Duodenal mucosa (tissue), 2 donors: ENCODE measurements at regions not wholly inside any gene's neighbourhood (a gene's known extent, or its start where the extent isn't known, plus 50 kb on each side); places are given as distances from the start of the nearest gene placed in this dataset.
A peak's percentile ranks its signal among the peaks of the same experiment; 100 is the strongest.

Source experiments
- H3K27ac ChIP-seq: one replicate; pipeline ENCODE4 v1.7.0; 2013; ENCODE audit warnings: low read depth, low read length
- H3K27me3 ChIP-seq, 2 donors: one replicate each; pipeline ENCODE4 v1.7.0; 2013; ENCODE audit warnings: low read length in 2 of 2, control low read depth in 1 of 2; ENCODE audit not compliant: insufficient read depth in 2 of 2, control insufficient read depth in 1 of 2
- H3K36me3 ChIP-seq, 2 donors: one replicate each; pipeline ENCODE4 v1.7.0; 2013; ENCODE audit warnings: low read length in 2 of 2, control low read depth in 1 of 2; ENCODE audit not compliant: insufficient read depth in 2 of 2, control insufficient read depth in 1 of 2
- H3K4me1 ChIP-seq, 2 donors: one replicate each; pipeline ENCODE4 v1.7.0; 2013; ENCODE audit warnings: low read length in 2 of 2, control low read depth in 1 of 2; ENCODE audit not compliant: insufficient read depth in 2 of 2, control insufficient read depth in 1 of 2
- H3K4me3 ChIP-seq, 2 donors: one replicate each; pipeline ENCODE4 v1.7.0; 2013; ENCODE audit warnings: low read length in 2 of 2, low read depth in 1 of 2
- H3K9ac ChIP-seq, 2 donors: one replicate each; pipeline ENCODE4 v1.7.0; 2013; ENCODE audit warnings: low read length in 2 of 2, low read depth in 1 of 2
- H3K9me3 ChIP-seq, 2 donors: one replicate each; pipeline ENCODE4 v1.7.0; 2013; ENCODE audit warnings: low read length in 2 of 2, control low read depth in 1 of 2; ENCODE audit not compliant: control insufficient read depth in 1 of 2

DNA sequence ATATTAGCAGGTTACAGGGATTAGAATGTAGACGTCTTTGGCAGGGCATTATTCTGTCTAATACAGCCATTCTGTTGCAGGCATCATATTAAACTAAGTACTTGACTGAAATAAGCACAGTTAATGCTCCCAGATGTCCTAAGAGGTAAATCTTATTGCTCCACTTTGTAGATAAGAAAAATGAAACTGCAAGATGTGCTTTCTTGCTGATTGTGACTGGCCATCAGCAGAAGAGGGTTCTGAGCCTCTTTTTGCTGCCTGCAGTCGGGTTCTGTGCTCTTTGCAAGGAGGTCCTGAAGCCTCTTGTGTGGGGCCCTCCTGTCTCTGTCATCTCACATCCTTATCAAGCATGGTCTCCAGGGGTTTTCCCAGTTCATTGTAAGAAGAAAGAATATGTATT, 167.1 kb downstream of the KCNJ2 start:
- H3K4me3 ChIP-seq = no peak overlapping the region
- H3K36me3 ChIP-seq = no peaks in the 10 kb centered on the region
- no peaks in the 10 kb centered on the region for H3K27me3 ChIP-seq
- H3K9ac ChIP-seq = no peak overlapping the region
- H3K27ac ChIP-seq = no peak overlapping the region
- no peaks in the 10 kb centered on the region for H3K9me3 ChIP-seq
- peaks cover 5 to 8% of the 10 kb centered on the region in 2 donors for H3K4me1 ChIP-seq

DNA sequence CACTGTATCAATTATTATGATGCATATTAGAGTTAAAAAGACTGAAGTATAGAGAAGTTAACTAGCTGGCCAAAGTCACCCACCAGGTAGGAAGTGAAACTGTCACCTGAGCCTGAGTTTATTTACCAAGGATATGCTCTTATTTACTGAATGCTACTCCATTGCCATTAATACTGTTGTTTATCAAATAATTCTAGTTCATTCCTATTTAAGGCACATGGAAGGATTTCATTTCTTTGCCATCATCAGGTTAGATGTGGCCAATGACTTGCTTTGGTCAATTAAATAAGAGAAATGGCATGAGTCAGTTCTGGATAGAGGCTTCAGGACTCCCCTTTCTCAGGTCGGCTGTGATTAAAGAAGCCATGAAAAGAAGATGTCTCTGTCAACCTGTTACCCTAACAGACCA, 169.6 kb downstream of the KCNJ2 start:
- Histone ChIP-seq H3K9ac (no peak overlapping the region), H3K27ac (no peak overlapping the region), H3K4me3 (no peak overlapping the region), H3K9me3 (no peaks in the 10 kb centered on the region), H3K36me3 (no peaks in the 10 kb centered on the region), H3K27me3 (no peaks in the 10 kb centered on the region), H3K4me1 (no peaks in the 10 kb centered on the region)

GRCh38 chr17:70343114-70343513, 173.8 kb downstream of the KCNJ2 start:
- H3K9me3 ChIP-seq = no peaks in the 10 kb centered on the region
- no peaks in the 10 kb centered on the region for H3K27me3 ChIP-seq
- H3K4me3 ChIP-seq = no peak overlapping the region
- no peak overlapping the region for H3K27ac ChIP-seq
- H3K36me3 ChIP-seq = no peaks in the 10 kb centered on the region
- H3K9ac ChIP-seq = no peak overlapping the region
- peaks cover 0 to 7% of the 10 kb centered on the region in 2 donors for H3K4me1 ChIP-seq

DNA sequence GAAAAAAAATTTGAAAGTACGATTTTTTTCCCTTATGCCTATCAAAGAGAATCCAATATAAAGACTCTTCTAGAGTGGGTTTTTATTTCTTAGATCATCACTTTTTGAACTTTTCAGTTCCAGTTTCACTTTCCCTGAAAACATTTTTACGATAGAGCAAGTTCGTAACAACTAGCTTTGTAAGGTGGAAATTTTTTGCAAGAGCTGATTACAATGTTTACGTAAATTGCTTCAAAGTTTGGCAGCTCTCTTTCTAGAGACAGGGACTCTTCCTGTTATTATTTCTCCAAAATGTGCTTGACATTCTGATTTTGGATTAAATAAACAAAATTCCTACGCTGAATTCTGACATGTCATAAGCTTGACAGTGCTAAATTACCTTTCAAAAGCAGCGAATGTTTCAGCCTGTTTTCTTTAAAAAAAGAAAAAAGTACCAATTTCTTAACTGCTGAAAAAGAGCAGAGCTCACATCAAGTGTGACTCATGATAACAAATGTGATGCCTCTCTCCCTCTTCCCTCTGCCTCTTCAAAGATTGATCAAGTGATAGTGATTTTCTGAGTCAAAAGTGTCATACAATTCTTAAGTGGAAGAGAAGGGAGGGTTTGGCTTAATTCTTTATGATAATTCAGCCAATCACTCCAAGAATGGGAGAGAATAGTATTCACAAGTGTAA, 175.2 kb downstream of the KCNJ2 start:
- Histone ChIP-seq H3K27ac (no peak overlapping the region), H3K27me3 (no peaks in the 10 kb centered on the region), H3K4me3 (peak overlapping the region; percentile 44 to 53), H3K36me3 (no peaks in the 10 kb centered on the region), H3K9ac (no peak overlapping the region), H3K9me3 (no peaks in the 10 kb centered on the region), H3K4me1 (peaks cover 0 to 7% of the 10 kb centered on the region in 2 donors)

DNA sequence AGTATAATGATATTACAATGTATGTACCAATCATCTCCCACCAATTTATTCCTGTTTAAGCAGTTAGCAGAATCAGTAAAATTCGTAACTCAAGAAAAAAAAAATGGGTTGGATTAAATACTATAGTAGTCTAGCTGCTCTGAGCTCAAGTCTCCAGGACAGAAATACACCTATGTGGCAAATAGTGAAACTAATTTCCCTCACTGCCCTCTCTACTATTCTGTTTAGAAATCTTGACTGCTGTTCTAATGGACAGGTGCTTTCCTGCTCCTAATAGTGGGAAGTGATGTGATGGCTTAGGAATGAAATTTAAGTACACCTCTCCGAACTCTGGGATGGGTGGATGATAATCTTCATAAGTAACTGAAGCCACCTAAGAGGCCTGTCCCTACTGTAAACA, 175.7 kb downstream of the KCNJ2 start:
- Histone ChIP-seq H3K27me3 (no peaks in the 10 kb centered on the region), H3K4me3 (peak overlapping the region in 1 of 2 donors; percentile 44), H3K9ac (no peak overlapping the region), H3K27ac (no peak overlapping the region), H3K9me3 (no peaks in the 10 kb centered on the region), H3K36me3 (no peaks in the 10 kb centered on the region), H3K4me1 (peaks cover 0 to 7% of the 10 kb centered on the region in 2 donors)

DNA sequence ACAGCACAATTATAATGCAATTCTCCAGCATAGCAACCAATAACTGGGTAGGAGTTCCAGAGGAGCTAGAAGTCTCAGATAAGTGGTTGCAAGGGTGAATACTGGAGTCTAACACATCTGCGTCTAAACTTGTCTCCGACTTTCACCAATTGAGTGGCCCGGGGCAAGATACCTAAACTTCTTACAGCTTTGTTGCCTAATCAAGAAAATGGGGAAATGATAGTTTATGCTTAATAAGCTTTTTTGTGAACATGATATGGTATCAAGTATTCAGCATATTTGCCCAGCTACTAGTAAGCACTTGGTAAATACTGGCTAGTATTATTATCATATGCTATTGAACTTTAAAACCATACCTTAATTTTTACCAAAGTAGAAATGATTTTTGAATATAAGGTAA, 183.5 kb downstream of the KCNJ2 start:
- H3K9me3 ChIP-seq = no peaks in the 10 kb centered on the region
- H3K36me3 ChIP-seq = no peaks in the 10 kb centered on the region

GRCh38 chr17:70353408-70354092, 184.2 kb downstream of the KCNJ2 start:
- Histone ChIP-seq H3K4me3 (no peak overlapping the region), H3K9ac (no peak overlapping the region), H3K36me3 (no peaks in the 10 kb centered on the region), H3K9me3 (no peaks in the 10 kb centered on the region), H3K27me3 (no peaks in the 10 kb centered on the region), H3K27ac (no peak overlapping the region), H3K4me1 (no peaks in the 10 kb centered on the region)

More for the DNA sequence above, 183.5 kb downstream of the KCNJ2 start:
- Histone ChIP-seq H3K4me1 (no peaks in the 10 kb centered on the region), H3K27me3 (no peaks in the 10 kb centered on the region), H3K27ac (no peak overlapping the region), H3K9ac (no peak overlapping the region), H3K4me3 (no peak overlapping the region)

GRCh38 chr17:70355185-70355584, 185.9 kb downstream of the KCNJ2 start:
- H3K9me3 ChIP-seq = no peaks in the 10 kb centered on the region
- H3K4me1 ChIP-seq = no peaks in the 10 kb centered on the region

DNA sequence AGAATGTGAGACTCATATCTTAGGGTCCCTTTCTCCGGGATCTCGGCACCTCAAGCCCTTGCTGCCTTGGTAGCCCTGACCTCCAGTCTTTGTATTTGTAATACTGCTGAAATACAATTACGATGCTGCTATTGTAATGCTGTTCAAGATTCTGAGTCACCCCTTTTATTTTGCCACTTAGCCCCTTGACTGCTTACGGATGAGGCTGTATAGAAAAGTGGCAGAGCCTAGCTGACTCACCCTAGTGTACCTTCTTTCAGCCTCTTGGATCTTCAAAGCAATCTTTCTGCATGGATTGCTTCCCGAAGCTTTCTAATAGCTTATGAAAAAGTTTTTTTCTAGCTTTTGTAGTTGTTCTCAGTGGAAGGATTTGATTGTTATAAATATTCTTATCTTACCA, 187.9 kb downstream of the KCNJ2 start:
- Histone ChIP-seq H3K4me3 (no peak overlapping the region), H3K9ac (no peak overlapping the region), H3K36me3 (no peaks in the 10 kb centered on the region), H3K4me1 (no peaks in the 10 kb centered on the region), H3K9me3 (no peaks in the 10 kb centered on the region), H3K27ac (no peak overlapping the region), H3K27me3 (no peaks in the 10 kb centered on the region)

More at GRCh38 chr17:70355185-70355584, 185.9 kb downstream of the KCNJ2 start:
- H3K9ac ChIP-seq = no peak overlapping the region
- no peaks in the 10 kb centered on the region for H3K36me3 ChIP-seq
- H3K27me3 ChIP-seq = no peaks in the 10 kb centered on the region
- H3K4me3 ChIP-seq = no peak overlapping the region
- no peak overlapping the region for H3K27ac ChIP-seq

DNA sequence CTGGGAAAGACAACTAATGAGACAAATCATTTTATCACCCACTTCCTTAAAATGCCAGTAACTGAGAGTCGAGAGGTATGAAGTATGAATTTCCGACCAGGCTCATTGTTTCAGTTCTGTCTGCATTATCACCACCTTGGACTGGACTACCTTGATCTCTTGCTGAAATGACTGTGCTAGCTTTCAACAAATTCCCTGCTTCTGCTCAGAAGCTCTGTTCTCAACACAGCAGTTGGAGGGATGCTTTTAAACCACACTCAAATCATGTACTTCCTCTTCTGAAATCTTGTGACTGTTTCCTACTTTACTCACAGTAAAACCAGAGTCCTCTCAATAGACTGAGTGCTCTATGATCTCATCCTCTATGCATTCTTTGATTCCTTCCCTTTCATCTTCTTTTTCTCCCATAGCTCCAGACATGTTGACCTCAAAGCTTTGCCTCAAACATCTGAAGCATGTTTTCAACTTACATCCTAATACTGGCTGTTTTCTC, 195.8 kb downstream of the KCNJ2 start:
- Histone ChIP-seq H3K9me3 (no peaks in the 10 kb centered on the region), H3K4me3 (no peak overlapping the region), H3K27me3 (no peaks in the 10 kb centered on the region), H3K36me3 (no peaks in the 10 kb centered on the region), H3K27ac (no peak overlapping the region), H3K9ac (no peak overlapping the region), H3K4me1 (no peaks in the 10 kb centered on the region)
